Chondrocyte (in vitro differentiated cells): ENCODE measurements at regions not wholly inside any gene's neighbourhood (a gene's known extent, or its start where the extent isn't known, plus 50 kb on each side); places are given as distances from the start of the nearest gene placed in this dataset.

ENCODE experiments used
- DNase-seq: peaks from one replicate; pipeline ENCODE4 v3.0.0; 2021; ENCODE audit warnings: mixed read lengths, low spot score
- H3K27ac Mint-ChIP-seq: one replicate; pipeline ENCODE4 v1.8.0; 2021; ENCODE audit warnings: mild to moderate bottlenecking, moderate library complexity, mixed read lengths; ENCODE audit not compliant: unreplicated experiment
- H3K27me3 Mint-ChIP-seq: 2 replicates; pipeline ENCODE4 v1.8.0; 2021; ENCODE audit warnings: low read depth, mixed read lengths
- H3K36me3 Mint-ChIP-seq: 2 replicates; pipeline ENCODE4 v1.8.0; 2021; ENCODE audit warnings: low read depth, mixed read lengths
- H3K4me1 Mint-ChIP-seq: 2 replicates; pipeline ENCODE4 v1.8.0; 2021; ENCODE audit warnings: low read depth, mild to moderate bottlenecking, mixed read lengths
- H3K4me3 Mint-ChIP-seq: one replicate; pipeline ENCODE4 v1.8.0; 2021; ENCODE audit warnings: mild to moderate bottlenecking, moderate library complexity, mixed read lengths; ENCODE audit not compliant: unreplicated experiment
- H3K9me3 Mint-ChIP-seq: 2 replicates; pipeline ENCODE4 v1.8.0; 2021; ENCODE audit warnings: low read depth, mixed read lengths
- CTCF ChIP-seq: fragments of 200-600 bp; sonication (generic); IDR thresholded peaks from 2 replicates; pipeline ENCODE4 v1.5.0; 2021; ENCODE audit warnings: antibody characterized with exemption, mild to moderate bottlenecking, moderate library complexity

GRCh38 chr7:68245688-68246087 lies 1249.1 kb downstream of the TYW1 start:
- TF ChIP-seq CTCF = no peak
- Mint-ChIP-seq H3K4me3 (no peak overlapping the region), H3K27ac (peak overlapping the region; percentile 46), H3K4me1 (peaks cover 11% of the 10 kb centered on the region), H3K9me3 (peaks cover 6% of the 10 kb centered on the region), H3K27me3 (no peaks in the 10 kb centered on the region), H3K36me3 (peaks cover 2% of the 10 kb centered on the region)
- DNase-seq = no peak

GRCh38 chr7:68246189-68246633 lies 1249.6 kb downstream of the TYW1 start:
- H3K36me3 Mint-ChIP-seq = peaks cover under 1% of the 10 kb centered on the region
- peaks cover 11% of the 10 kb centered on the region for H3K4me1 Mint-ChIP-seq
- H3K27me3 Mint-ChIP-seq = no peaks in the 10 kb centered on the region
- peak overlapping the region; percentile 20 for H3K27ac Mint-ChIP-seq
- no peak for TF ChIP-seq CTCF
- H3K4me3 Mint-ChIP-seq = no peak overlapping the region
- H3K9me3 Mint-ChIP-seq = peaks cover under 1% of the 10 kb centered on the region
- DNase-seq = no peak

- no peak for DNase-seq
- no peak overlapping the region for H3K27ac Mint-ChIP-seq
- H3K9me3 Mint-ChIP-seq = no peaks in the 10 kb centered on the region
- peaks cover 11% of the 10 kb centered on the region for H3K4me1 Mint-ChIP-seq
- H3K36me3 Mint-ChIP-seq = no peaks in the 10 kb centered on the region
- TF ChIP-seq CTCF = no peak
- H3K4me3 Mint-ChIP-seq = no peak overlapping the region
- no peaks in the 10 kb centered on the region for H3K27me3 Mint-ChIP-seq
Measured at GRCh38 chr7:68247126-68247525, 1250.5 kb downstream of the TYW1 start.

- Mint-ChIP-seq H3K36me3 (no peaks in the 10 kb centered on the region), H3K9me3 (no peaks in the 10 kb centered on the region), H3K4me3 (no peak overlapping the region), H3K27ac (no peak overlapping the region), H3K4me1 (peaks cover 11% of the 10 kb centered on the region), H3K27me3 (no peaks in the 10 kb centered on the region)
- DNase-seq = no peak
- TF ChIP-seq CTCF = no peak
Measured at GRCh38 chr7:68247571-68247970, 1250.9 kb downstream of the TYW1 start.

- no peak overlapping the region for H3K4me3 Mint-ChIP-seq
- H3K9me3 Mint-ChIP-seq = no peaks in the 10 kb centered on the region
- no peak for DNase-seq
- TF ChIP-seq CTCF = no peak
- peaks cover 2% of the 10 kb centered on the region for H3K27me3 Mint-ChIP-seq
- peaks cover 11% of the 10 kb centered on the region for H3K4me1 Mint-ChIP-seq
- H3K36me3 Mint-ChIP-seq = no peaks in the 10 kb centered on the region
- no peak overlapping the region for H3K27ac Mint-ChIP-seq
Measured at GRCh38 chr7:68248973-68249372, 1252.3 kb downstream of the TYW1 start.
